ENCODE measurements at regions not wholly inside any gene's neighbourhood (a gene's known extent, or its start where the extent isn't known, plus 50 kb on each side); places are given as distances from the start of the nearest gene placed in this dataset.

DNA sequence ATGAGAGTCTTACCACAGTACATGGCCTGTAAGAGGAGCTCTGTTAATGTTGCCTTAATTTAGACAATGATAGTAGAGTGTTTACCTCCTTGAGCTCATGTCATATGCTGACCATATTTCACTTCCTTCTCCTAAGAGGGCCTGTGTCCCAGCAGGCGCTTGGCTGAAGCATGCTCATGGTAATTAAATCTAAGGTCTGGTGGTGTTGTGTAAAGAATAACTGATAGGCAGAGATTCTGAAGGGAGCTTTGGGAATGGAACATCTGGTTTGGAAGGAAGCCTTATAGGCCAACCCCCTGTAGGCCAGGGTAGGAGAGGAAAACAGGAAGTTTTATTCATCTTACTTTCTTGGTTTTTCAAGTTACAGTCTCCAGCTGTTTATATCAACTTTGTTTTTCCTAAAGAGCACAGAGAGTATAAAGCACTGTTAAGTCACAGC lies 300.2 kb downstream of the USP46 start:
- Histone ChIP-seq H3K4me2 (ENCODE audit: insufficient read depth in 1 of 2, low read depth in 2 of 2, low read length in 2 of 2) (no peak overlapping the region), H3K9me3 (ENCODE audit: insufficient read depth in 2 of 2, low read depth in 1 of 2, low read length in 1 of 2) (no peaks in the 10 kb centered on the region), H3K27me3 (replicated peaks in 1 of 4; ENCODE audit: control insufficient read depth in 3 of 4, extremely low read depth in 1 of 4, insufficient read depth in 3 of 4, low read length in 3 of 4) (no peaks in the 10 kb centered on the region), H2AFZ (ENCODE audit: low read length) (peak overlapping the region; percentile 64; the same call in 1 of the 2 replicates), H3K4me1 (replicated peaks in 1 of 4; ENCODE audit: control insufficient read depth in 3 of 4, insufficient read depth in 4 of 4, low read length in 3 of 4) (no peaks in the 10 kb centered on the region), H4K5ac (ENCODE audit: insufficient read length, low read depth, low read length) (no peak overlapping the region), H3K79me2 (ENCODE audit: control insufficient read depth in 1 of 2, insufficient read depth in 2 of 2, low read length in 2 of 2) (no peaks in the 10 kb centered on the region), H3K27ac (ENCODE audit: low read depth, low read length) (no peak overlapping the region), H3K4ac (replicated peaks; ENCODE audit: insufficient read length, low read depth, low read length) (no peak overlapping the region), H3K9ac (replicated peaks in 1 of 4; ENCODE audit: extremely low read depth in 1 of 4, low read depth in 3 of 4, low read length in 3 of 4) (no peak overlapping the region), H4K8ac (ENCODE audit: extremely low read depth, insufficient read depth, low read length) (no peak overlapping the region), H2BK15ac (ENCODE audit: low read length) (no peak overlapping the region), H2AK5ac (ENCODE audit: low read depth, low read length) (no peak overlapping the region), H3K4me3 (ENCODE audit: extremely low read depth in 1 of 4, insufficient read depth in 2 of 4, low read depth in 3 of 4, low read length in 4 of 4) (no peak overlapping the region), H3K56ac (replicated peaks; ENCODE audit: insufficient read length, low read depth, low read length) (no peak overlapping the region), H4K91ac (replicated peaks; ENCODE audit: insufficient read length, low read length) (no peak overlapping the region), H2BK120ac (replicated peaks; ENCODE audit: low read depth, low read length) (no peak overlapping the region), H2BK5ac (ENCODE audit: low read depth, low read length) (no peak overlapping the region), H2BK20ac (ENCODE audit: low read length) (no peak overlapping the region), H2BK12ac (ENCODE audit: low read depth, low read length) (no peak overlapping the region), H3K18ac (ENCODE audit: extremely low read depth, low read length) (no peak overlapping the region), H4K20me1 (replicated peaks in 1 of 2; ENCODE audit: control insufficient read depth in 1 of 2, insufficient read depth in 2 of 2, low read length in 2 of 2) (no peaks in the 10 kb centered on the region), H3K14ac (ENCODE audit: insufficient read length) (no peak overlapping the region), H3K23me2 (ENCODE audit: low read depth, low read length) (no peaks in the 10 kb centered on the region), H3K36me3 (ENCODE audit: control insufficient read depth in 2 of 4, insufficient read depth in 4 of 4, low read length in 3 of 4) (no peaks in the 10 kb centered on the region), H3K79me1 (ENCODE audit: low read depth, low read length) (no peaks in the 10 kb centered on the region), H3K23ac (ENCODE audit: insufficient read length) (no peak overlapping the region)
- no peak for DNase-seq (ENCODE audit: low read depth in 1 of 2, low spot score in 2 of 2)
- ChIA-PET POLR2A (ENCODE audit: partially characterized antibody) (no interaction called here), CTCF (ENCODE audit: partially characterized antibody) (interaction anchor here (0.6 to 1.7 kb wide), 2 partner anchors 124 to 186 kb away, joined by 3 to 4 read pairs; no protein-coding TSS in a partner anchor)
- TF ChIP-seq CREB1 (IDR thresholded peaks at IDR 0.05) (no peak), JUND (IDR thresholded peaks at IDR 0.05; ENCODE audit: low read length) (no peak), GABPA (IDR thresholded peaks at IDR 0.05; ENCODE audit: borderline replicate concordance, insufficient read depth, low read length) (no peak), EZH2 (IDR thresholded peaks at IDR 0.05; ENCODE audit: low read depth, low read length, severe bottlenecking) (no peak), POU5F1 (IDR thresholded peaks at IDR 0.05; ENCODE audit: low read depth, low read length) (no peak), E2F6 (IDR thresholded peaks at IDR 0.05) (no peak), EP300 (IDR thresholded peaks at IDR 0.05; ENCODE audit: borderline replicate concordance in 1 of 2, low read depth in 2 of 2, low read length in 2 of 2) (no peak), CHD2 (IDR thresholded peaks at IDR 0.05; ENCODE audit: low read length) (no peak)
- 89% methylated on average over 1 of the region's 1 CpG; no CpG with 5 or more reads in 1 of the 2 experiments for WGBS, 2 experiments (ENCODE audit: extremely low coverage in 1 of 2, insufficient coverage in 1 of 2, insufficient read length in 1 of 2, insufficient replicate concordance in 2 of 2, low coverage in 1 of 2, low lambda C conversion rate in 2 of 2, missing lambda C conversion rate in 1 of 2)
- no peak for FAIRE-seq

Data from H1 (cell line).